Cerebellar cortex (tissue), 1 donor: ENCODE measurements at regions not wholly inside any gene's neighbourhood (a gene's known extent, or its start where the extent isn't known, plus 50 kb on each side); places are given as distances from the start of the nearest gene placed in this dataset.

Experiments
- DNase-seq: peaks from one replicate; pipeline ENCODE4 v3.0.0-alpha.2; 2015; ENCODE audit warnings: low spot score

DNA sequence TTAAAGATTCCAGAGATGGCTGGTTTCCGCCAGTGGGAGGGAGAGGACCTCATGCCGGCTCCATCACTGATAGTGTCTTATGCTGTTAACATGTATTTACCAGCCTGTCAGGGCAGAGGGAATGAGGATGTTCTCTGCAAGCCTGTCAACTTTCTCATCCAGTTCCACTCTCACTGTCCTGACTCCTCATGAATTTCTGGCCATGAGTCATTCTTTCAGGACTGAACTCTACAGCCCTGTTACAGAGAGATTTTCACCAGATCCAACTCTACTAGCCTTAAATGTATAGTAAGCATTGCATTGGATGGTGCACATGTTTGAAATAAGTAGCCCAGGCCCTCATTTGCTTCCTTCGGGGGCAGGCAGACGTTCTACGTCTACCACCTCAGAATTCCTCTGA is 387.7 kb downstream of the TMEM135 start:
- DNase-seq = no peak

DNA sequence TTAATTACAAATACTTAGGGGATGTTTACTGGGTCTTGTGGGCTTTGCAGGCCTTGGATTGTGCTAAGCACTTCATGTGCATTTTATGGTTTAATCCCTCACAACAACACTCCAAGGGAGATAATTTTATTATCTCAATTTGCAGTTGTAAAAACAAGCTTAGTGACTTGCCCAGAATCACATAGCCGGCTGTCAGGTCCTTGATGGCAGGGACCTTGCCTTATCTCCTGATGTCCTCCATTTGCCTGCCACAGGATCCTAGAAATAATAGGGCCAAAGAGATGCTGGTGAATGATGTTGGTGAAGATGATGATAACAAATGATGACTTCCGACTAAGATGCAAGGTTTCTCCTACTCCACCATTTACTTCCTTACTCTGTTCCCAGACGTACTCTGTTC is 385.4 kb downstream of the TMEM135 start:
- DNase-seq = no peak

GRCh38 chr11:87422566-87422965 is 384.8 kb downstream of the TMEM135 start:
- no peak for DNase-seq

- DNase-seq = peak; percentile 64
Observed at GRCh38 chr11:87421422-87421821, 383.7 kb downstream of the TMEM135 start.

- no peak for DNase-seq
Observed at GRCh38 chr11:87417951-87418350, 380.2 kb downstream of the TMEM135 start.

DNA sequence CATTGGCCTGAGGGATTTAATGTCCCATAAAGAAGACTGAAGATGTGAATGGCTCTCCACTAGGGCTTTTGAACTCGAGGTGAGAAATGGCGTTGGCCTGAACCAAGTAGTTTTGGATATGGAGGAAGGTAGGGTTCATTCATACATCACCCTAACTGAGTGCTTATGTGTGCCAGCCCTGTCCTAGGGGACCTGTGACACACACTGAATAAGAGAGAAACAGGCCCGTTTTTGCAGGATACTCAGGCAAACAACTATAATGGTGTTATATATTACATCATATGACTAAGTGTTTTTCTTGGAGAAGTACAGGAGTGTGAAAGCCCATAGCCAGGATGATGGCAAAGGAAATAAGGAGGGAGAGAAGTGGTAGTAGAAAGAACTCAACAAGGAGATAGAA is 368.1 kb downstream of the TMEM135 start:
- no peak for DNase-seq

GRCh38 chr11:87405356-87405755 is 367.6 kb downstream of the TMEM135 start:
- DNase-seq = no peak

DNA sequence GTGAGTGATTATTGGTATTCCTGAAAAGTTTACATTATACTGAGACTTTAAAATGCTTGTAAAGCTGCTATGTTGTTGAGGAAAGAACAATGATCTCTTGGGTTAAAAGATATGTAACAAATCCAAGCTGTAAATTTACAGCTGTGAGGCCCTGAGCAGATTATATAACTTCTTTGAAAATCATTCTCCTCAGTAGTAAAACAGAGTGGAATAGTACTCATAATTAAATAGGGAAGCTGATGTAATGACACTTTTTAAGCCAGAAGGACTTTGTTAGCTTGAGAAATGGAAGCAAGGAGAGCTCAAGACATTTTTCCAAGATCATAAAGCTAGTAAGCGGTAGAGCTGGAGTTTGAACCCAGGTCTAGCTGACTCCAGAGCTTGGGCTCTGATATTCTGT is 363.9 kb downstream of the TMEM135 start:
- DNase-seq = no peak

DNA sequence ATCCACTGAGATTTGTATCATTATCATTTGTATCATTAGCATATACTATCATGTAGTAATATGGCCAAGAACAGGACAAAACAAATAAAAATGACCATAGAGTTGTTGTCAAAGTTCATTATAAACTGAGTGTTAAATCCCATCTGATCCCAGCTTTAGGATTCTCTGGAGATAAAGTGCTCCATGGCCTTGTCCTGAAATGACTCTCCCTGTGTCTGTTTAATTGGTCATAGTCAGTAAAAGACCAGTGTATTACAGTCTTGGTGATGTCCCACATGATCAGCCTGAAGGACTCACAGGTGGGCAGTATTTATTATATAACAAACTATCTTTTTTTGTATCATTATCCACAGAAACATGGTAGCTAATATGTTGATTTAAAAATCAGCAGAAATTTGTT is 361.6 kb downstream of the TMEM135 start:
- no peak for DNase-seq

- DNase-seq = no peak
Observed at GRCh38 chr11:87398931-87399330, 361.2 kb downstream of the TMEM135 start.

- no peak for DNase-seq
Observed at GRCh38 chr11:87397011-87397865, 359.5 kb downstream of the TMEM135 start.

- DNase-seq = no peak
Observed at GRCh38 chr11:87394924-87395323, 357.2 kb downstream of the TMEM135 start.

DNA sequence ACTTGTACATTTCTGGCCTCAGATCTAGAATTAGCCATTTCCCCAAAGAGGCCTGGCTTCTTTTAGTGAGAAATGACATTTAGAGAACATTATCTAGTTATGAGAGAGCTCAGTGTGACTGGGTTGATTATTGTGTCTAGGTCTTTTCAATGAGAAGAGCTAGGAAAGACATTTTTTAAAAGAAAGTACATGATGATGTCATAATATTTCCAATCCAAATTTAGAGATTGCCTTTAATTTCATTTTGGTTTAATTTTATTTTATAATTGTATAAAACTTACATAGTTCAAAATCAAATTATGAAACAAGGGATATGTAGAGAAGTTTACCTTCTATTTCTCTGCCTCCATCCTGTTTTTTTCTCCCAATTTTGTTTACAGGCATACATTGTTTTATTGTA is 354.9 kb downstream of the TMEM135 start:
- DNase-seq = no peak

- no peak for DNase-seq
Observed at GRCh38 chr11:87391496-87391895, 353.8 kb downstream of the TMEM135 start.

GRCh38 chr11:87384078-87384729 is 346.5 kb downstream of the TMEM135 start:
- DNase-seq = no peak

GRCh38 chr11:87374038-87374807 is 336.5 kb downstream of the TMEM135 start:
- DNase-seq = no peak
